ENCODE measurements at regions not wholly inside any gene's neighbourhood (a gene's known extent, or its start where the extent isn't known, plus 50 kb on each side); places are given as distances from the start of the nearest gene placed in this dataset.

GRCh38 chr10:60508831-60509230, 119.2 kb upstream of the ANK3 start:
- TF ChIP-seq CTCF (conservative IDR thresholded peaks at IDR 0.05; ENCODE audit: low read depth, low read length) = no peak
- TF ChIP-seq EZH2 (IDR thresholded peaks at IDR 0.05; ENCODE audit: borderline replicate concordance, low read depth, low read length, poor library complexity, severe bottlenecking) = no peak

All from A673 (cell line).